SKM-1 (cell line): ENCODE measurements at regions not wholly inside any gene's neighbourhood (a gene's known extent, or its start where the extent isn't known, plus 50 kb on each side); places are given as distances from the start of the nearest gene placed in this dataset.
"Not testable (repeated sequence)": the region's sequence is repeated elsewhere in the genome, so short reads cannot be mapped to it uniquely, and the experiment has no call there.

Experiments
- DNase-seq: peaks from one replicate; lab custom pipeline; 2025; ENCODE audit not compliant: unreplicated experiment; lab: John Stamatoyannopoulos, UW

DNA sequence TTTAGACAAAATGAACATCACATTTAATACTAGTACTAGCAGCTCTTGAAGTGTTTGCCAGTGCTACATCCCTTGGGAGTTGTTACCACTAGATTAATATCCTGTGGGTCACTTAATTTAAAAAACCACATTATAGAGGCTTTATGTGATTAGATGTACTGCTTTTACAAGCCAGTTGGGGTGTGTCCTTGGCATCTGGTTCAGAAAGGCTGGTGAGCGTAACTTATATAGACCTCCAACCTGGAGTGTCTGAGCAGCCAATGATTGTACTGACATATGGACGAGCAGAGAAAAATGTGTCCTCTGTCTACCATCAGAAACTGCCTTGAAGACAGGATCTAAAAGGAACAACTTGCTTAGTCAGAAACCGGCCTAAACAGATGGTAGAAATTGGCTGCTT lies 306.2 kb upstream of the ATP11B start:
- DNase-seq: no peak

DNA sequence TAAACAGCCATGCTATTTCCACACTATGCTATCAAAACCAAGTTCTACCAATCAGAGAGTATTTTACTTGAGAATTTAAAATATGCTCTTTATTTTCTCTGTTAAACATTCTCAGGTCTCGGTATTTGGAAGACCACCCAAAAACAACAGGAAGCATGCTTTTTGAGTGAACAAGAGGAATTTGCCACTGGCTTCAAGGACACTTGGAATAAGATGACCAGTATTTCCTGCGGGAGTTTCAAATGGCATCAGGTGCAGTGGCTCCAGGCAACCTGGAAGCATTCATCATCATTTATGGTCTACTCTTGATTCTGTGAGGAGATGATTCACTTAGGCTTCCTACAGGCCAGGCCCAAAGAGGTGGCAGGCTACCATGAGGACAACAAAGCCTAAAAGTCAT lies 305.7 kb upstream of the ATP11B start:
- no peak for DNase-seq

DNA sequence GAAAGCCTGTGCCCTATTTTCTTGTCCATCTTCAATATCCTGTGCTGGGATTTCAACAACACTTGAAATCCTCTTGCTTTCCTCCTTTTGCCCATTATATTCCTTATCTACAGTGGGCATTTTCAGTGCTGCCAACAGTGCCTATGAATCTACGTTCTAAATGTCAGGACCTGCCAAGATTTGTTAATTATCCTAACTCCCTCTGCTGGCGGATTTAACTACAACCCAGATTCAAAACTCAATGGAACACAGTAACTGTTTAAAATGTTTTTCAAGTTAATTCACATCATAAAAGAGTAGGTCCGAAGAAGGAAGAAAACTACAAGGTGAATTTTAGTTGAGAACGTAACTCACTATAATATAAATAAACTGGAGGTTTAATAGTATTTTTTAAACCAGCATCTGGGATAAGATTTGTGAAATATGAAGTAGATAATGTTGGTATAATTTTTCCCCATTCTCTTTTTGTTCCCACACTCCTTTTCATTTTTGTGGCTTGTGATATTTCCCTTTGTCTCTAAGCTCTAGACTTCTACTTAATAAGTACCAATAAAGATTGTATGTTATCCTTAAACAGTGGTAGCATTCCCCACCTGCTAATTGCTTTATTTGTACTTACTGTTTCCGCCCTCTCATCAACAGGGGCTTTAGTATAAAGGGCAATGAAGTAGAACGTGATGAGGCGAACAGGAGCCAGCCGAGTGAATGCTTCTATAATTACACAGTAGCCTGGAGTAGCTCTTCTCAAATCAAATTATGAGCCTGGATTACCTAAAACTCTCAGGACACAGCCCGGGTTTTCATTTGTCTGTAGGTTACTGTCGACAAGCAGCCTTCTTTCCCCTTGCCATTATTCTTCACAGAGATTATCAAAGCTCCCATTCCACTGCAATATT lies 302.5 kb upstream of the ATP11B start:
- DNase-seq: no peak

DNA sequence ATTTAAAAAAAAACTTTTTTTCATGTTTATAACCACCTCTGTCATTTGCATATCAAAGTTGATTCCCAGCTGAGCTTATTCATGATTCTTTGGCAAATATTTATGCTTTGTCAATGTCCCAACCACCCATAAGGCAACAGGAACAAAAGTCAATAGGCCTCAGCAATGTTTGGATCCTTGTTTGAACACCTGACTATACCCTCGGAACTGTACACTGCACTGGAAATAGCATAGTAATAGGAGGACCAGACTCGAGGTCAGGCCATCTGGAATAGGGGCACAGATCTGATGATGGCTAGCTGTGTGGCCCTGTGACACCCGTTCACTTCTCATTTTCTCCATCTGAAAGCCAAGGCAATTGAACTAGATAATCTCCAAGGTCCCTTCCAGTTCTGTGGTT lies 301.7 kb upstream of the ATP11B start:
- no peak for DNase-seq

DNA sequence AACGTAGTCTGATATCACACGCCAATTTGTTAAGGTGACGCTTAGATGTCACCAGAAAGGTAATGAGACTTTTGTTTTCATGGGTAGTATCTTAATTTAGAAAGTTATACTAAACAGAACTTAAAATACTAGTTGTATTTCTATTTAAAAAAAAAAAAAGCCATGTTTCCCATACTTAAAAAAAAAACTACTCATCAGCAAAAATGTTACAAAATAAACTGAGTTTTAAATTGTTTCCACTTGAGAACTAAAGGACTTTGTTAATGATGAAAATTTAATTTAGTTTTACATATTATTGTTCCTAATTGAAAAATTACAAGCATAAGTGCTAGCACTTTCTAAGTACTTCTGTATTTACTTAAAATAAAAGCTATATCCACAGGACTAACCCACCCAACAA lies 300.8 kb upstream of the ATP11B start:
- no peak for DNase-seq

DNA sequence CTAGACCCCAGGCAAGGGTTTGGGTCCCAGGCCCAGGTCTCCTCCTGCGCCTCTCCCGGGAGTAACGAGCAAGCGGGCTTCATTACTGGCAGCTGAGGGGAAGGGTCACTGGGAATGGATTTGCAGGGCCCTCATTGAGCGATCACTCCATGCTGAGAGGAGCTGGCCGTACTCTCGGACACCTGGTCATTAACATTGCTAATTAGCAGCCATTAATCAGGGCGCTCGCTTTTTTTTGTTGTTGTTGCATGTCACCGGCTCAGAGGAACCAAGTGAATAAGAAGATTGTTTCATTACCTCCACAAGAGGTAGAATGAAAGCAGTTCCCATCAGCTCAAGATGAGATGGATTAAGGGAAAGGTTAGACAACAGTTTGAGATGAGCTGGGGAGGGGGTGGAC lies 293.0 kb upstream of the ATP11B start:
- no peak for DNase-seq

DNA sequence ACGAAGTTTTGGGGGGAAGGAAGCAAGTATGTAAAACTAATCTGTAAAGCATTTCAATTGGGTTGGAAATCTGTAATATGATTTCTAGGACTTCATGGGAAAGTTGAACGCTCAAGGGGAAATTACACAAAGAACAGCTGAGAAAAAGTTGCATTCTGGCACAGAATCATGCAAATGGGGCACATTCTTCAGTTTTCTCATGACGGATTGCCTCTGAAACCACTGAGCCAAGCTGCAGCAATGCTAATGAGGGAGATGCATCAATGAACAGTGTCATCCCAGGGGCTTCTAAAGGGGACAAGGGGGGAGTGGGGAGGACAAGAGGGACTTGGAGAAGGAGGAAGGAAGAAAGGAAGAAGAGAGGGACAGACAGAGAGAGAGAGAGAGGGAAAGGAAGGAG lies 291.4 kb upstream of the ATP11B start:
- no peak for DNase-seq

DNA sequence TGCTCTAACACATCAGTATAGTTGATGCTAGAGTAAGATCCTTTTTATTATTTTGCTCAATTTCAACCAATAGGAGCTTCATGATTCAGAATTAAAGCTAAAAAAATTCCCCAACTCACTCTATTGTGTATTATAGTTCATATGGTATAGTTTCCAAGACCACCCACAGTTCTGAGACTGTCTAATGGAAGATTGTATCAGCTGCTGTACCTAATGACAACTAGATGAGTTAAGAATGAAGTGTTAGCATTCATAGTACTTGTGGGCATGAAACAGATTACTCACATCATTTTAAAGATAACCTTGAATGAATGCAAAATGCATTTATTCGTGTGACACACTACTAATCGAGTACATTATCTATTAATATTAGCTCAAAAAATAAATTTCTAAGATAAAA lies 289.9 kb upstream of the ATP11B start:
- DNase-seq: no peak

DNA sequence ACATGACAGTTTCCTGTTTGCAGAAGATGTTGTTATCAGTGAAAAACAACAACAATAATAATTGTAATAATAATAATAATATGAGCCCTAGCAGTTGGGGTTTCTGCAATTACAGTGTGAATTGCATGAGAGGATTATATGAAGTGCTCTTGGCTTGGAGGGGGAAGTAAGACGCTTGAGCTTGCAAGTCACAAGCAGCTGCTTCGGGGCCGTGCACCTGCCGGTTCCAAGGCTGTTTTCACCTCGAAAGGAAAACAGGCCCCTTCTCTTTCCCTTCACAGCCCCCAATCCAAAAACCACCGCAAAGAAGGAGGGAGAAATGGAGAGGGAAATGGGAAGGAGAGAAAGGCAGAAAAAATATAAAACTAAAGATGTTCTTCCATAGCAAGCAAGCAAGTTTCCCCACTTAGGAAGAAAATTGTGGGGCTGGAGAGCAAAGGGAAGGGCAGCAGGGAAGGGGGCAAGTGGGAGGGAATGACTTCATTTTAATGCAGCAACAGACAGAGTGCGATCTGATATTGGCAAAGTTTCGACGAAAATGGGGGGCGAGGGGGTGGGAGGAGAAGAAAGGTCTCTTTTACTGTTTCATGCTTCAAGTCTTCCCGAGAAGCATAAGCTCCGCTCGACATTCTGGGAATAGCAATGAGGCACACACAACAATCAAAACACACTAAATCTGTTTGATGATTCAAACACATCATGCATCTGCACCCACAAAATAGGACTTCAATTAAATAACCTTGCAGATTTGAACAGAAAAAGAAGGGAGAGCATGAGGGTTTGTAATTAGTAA lies 284.2 kb upstream of the ATP11B start:
- no peak for DNase-seq

DNA sequence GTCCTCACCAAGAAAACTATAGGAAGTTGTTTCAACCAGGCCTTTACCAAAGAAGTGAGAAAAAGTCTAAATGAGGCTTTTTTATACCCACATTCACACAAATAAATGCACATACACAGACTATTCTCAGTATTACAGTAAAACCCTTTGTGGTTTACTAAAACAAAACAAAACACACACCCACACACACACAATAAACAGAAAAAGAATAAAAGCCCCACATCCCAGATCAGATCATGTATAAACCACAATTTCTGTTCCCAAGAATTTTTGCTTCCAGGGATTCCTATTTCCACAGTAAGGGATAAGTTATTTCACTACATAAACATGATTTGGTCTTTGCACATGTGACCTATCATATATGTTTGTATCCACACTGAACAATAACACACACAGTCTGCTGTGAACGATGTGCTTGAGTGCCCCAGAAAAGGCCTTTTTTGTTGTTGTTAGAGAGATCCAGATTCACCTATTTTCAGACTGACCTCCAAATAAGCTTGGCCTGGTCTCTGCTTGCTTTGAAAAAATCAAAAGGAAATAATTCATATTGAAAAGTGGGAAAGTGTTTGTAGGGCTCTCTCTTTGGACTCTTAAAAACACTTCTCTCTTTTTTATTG lies 283.4 kb upstream of the ATP11B start:
- DNase-seq: no peak

DNA sequence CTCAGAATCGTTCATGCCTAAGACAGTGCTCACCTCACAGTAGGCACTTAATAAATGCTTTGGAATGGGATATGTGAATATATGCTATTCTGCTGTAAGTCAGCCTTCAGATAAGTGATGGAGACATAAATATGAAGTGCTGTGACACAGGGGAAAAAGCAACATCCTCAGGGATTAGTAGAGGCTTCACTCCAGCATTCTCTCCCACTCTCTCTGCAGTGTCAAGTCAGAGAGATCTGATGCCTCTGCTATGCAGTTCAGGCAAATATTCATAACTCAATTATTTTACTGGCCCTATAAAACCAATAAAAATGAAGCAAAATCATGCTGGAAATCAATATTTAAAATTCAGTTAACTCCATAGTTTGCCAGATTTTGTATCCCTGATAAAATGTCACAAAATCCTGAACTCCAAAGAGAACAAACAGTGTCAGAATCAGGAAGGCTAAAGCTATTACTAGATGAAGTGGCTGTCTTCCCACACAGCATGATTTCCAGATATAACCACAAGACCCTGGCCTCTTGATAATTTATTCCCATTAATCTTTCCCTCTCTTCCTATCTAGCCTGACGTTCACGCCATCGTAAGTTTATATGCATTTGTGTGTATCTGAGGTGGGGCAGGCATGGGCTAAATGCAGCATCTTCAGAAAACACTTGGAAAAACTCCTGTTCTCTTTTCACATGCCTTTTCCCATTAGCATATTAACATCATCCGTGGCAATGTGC lies 278.9 kb upstream of the ATP11B start:
- no peak for DNase-seq

DNA sequence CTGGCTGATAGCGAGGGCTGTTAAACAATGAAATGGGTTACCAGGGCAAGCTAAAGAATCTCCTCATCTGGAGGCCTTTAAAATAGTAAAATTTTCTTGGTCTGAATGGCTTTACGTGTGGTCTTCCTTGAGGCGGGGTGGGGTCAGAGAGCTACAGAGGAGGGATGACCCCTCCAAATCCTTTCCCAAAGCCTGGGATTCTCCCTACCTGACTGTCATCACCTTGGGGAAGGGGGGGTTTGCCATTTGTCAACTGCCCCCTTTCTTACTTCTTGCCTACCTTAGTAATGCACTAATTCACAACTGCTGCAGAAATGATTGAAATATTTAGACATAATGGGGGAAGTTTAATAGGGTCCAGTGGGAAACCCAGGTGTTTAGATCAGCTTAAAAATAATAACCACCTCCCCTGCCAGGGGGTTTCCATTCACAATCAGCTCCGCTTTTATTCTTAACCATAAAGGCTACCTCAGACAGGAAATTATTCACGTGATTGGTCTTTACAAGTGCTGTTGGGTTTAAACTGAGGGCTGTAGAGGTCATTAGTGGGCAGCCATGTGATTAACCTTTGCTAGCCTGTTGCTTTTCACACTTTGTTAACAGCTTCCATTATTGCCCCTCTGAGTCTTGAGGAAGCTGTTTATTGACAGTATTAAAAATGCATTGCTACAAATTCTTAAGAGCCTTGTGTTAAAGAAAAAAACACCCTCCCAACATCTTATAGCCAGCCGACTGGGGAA lies 276.5 kb upstream of the ATP11B start:
- DNase-seq: no peak

DNA sequence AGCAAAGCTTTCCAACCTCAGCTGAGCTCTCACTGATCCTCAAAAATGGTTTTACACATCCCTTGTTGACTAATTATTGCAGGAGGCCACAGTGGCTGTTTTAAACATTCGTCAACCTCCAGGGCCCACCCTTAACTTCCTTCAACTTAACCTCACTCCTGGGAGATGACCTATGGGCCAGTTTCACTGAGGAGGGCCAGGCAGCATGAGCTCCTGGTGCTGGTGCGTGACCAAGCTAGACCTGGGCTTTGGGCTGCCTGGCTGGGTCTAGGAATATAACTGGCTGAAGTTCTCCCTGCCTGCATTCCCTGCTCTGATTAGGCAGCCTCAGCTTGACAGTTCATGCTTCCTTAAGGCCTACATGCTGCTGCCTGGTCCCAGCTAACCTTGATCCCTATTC lies 273.7 kb upstream of the ATP11B start:
- DNase-seq: no peak

DNA sequence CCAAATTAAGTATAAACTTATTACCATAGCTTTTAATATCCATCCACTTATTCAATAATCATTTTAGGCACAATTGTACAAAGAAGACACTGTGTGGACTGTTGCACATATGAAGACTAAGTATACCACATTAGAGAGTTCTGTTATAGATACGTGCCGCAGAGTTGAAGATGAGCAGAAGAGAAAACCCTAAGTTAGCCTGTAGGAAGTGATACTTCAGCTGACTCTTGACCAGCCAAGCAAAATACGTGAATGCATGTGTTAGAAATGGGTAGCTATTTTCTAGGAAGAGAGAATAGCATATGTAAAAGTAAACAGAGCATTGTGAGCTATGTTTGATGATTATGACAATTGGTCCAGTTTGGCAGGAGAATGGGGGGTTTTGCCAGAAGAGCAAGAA lies 272.0 kb upstream of the ATP11B start:
- no peak for DNase-seq

DNA sequence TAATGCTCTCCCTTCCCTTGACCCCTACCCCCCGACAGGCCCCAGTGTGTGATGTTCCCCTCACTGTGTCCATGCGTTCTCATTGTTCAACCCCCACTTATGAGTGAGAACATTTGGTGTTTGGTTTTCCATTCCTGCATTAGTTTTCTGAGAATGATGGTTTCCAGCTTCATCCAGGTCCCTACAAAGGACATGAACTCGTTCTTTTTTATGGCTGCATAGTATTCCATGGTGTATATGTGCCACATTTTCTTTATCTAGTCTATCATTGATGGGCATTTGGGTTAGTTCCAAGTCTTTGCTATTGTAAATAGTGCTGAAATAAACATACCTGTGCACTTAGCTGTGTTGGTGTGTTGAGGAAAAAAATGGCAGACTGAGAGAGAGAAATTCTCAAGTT lies 269.9 kb upstream of the ATP11B start:
- not testable (repeated sequence) for DNase-seq

DNA sequence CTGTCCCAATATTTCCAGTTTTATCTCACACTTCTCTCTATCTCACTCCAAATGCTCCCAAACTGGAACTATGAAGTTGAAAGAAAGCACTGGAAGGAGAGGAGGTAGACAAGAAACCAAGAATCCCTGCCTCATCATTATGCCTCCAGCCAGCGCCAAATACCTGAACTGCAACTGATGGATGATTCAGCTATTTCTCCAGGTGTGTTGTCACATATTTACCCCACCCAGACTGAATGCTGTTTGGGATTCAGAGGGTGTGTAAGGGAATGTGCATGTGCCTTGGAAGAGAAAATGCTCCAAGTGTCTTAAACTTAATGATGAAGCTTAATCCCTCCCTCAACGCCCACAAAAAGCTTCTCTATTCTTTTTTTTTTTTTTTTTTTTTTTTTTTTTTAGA lies 269.5 kb upstream of the ATP11B start:
- no peak for DNase-seq

DNA sequence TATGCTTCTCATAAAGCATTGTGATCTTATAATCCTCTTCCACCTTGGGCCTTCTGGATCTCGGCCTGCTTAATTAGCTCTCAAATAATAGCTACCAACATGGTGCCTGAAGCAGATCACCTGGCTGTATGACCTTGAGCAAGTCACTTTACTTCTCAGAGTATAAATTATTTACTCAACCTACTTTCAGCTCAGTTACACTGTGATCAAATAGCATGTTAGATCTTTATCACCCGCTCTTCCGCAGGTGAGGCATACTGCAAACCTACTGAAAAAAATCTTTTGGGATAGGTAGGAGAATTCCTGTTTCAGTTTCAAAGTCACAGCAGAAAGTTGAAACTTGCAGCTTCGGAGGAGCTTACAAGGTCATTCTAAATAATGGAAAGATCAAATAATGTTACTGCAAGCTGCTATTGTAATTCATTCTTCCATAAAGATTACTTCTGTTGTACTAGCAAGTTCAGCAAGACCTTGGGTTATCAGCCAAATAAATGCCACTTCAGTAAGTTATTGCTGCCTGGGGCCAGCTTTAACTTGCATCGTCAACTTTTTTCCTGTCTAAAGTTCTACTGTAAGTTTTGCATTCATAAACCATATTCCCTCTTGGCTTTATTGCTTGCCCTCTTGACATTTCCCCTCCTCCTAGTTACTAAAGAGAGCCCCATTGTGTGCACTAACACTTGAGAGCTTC lies 268.4 kb upstream of the ATP11B start:
- no peak for DNase-seq

DNA sequence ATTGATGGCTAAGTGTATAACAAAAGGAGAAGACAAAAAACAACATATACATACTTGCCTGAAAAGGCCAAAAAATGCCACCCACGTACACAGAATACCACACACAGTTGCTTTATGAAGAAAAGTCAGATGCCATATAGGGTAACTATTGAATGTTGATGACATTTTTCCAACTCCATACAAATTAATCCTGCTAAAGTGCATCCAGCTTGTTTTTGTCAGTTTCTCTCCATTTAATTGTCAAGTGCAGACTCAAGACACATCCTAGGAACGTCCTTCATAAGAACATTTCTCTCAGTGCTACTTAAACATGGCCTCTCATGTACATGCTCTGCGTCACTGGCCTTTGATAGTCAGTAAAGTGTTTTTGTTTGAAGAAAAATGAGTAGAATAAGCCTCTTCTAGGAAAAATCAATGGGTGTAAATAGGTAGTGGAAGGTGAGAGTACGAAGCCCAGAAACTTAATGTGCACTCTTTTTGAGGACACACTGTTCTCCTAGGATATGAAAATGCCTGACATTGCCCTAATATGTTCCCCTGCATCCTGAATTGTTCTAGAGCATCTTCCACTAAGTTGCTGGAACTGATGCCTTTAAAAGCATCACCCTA lies 267.4 kb upstream of the ATP11B start:
- no peak for DNase-seq

DNA sequence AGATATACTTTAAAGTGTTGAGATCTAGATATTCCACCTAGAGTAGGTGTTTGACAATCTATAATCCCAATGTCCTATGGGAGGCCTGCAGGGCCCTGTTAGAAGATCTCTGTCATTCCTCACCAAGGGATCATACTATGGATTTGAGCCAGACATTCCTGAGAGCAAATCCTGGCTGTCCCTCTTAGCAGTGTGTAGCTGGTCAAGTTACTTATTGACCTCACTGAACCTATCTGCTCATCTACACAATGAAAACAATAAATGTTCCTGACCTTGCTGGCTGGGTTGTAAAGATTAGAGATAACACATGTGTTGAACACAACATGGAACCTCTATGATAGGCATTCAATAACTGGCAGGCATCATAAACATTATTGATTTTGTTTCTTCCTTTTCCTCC lies 265.6 kb upstream of the ATP11B start:
- no peak for DNase-seq

DNA sequence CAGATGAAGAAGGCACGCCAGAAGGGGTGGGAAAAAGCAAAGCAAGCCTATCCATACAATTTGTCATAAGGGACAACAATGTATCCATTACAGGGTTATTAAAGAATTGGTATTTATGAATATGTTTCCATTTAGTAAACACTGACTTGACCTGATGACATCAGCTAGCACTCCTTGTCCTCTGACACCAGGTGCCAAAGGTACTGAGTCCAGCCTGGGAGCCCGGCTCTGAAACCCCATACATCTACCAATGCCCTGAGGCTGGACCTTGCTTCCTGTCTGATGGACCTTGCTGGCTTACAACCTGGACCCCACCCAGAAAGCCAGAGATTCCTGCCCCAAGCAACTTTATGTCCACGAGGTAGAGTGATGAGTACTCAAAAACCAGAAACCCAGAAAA lies 263.0 kb upstream of the ATP11B start:
- DNase-seq: no peak
